Right hindlimb (tissue), 1 donor: ENCODE measurements at regions not wholly inside any gene's neighbourhood (a gene's known extent, or its start where the extent isn't known, plus 50 kb on each side); places are given as distances from the start of the nearest gene placed in this dataset.
A peak's percentile ranks its signal among the peaks of the same experiment; 100 is the strongest.

Experiments
- DNase-seq: peaks from one replicate; pipeline ENCODE4 v3.0.0-alpha.2; 2018

- DNase-seq, result no peak
These were observed 1825.1 kb upstream of the IGFBP7 start for GRCh38 chr4:58935332-58935731.

- no peak for DNase-seq
These were observed 1826.3 kb upstream of the IGFBP7 start for GRCh38 chr4:58936436-58936835.

DNA sequence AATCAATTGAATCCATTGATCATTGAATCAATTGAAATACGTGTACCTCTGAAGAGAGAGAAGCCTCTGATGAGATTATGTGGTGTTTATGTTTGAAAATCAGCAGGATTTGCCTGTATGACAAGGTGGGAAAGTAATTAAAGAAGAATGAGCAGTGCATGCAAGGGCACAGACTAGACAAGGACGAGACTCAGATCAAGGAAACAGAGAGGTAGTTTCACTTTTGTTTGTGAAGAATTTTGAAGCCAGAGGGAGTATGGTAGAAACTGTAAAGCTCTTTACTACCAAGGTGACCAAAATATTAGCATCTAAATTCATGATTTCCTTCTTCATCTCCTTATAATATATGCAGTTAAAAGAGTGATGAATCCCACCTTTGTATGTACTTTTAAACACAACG lies 1830.0 kb upstream of the IGFBP7 start:
- no peak for DNase-seq

DNA sequence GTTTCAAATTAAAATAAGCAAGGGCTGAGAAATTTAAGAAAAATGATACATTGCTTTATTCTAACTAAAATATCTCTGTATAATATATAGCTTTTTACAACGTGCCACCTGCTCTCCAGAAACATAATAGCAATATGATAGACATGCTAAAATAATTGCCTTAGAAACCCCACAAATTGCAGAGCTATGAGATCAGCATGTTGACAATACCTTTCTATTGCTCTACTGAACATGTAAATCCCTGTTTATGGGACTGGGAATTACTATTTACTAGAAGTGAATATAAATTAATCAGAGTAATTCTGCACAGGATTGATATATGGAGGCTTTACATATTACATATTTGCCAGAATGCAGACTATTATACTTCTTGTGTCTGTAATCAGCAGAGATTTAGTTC lies 1831.1 kb upstream of the IGFBP7 start:
- no peak for DNase-seq

GRCh38 chr4:58953575-58953974 lies 1843.4 kb upstream of the IGFBP7 start:
- no peak for DNase-seq

GRCh38 chr4:58957711-58958110 lies 1847.5 kb upstream of the IGFBP7 start:
- DNase-seq, result peak; percentile 16

DNA sequence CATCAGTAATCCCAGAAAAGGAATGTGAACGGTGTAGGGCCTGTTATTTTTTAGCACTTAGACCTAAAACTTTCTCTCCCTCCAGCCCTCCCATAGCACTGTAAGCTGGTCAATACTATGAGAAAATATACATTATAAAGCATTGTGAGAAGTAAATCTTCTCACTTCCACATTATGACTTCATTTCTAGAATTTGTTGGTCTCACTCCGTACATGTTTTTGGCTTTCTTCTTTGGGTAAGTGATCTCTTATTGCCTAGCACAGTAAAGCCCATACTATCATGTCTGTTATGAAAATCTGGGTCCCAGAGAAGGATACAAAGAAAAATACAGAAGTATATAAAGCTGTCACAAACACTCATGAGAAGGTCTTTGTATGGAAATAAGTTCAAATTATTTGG lies 1851.1 kb upstream of the IGFBP7 start:
- no peak for DNase-seq

GRCh38 chr4:58961925-58962324 lies 1851.7 kb upstream of the IGFBP7 start:
- no peak for DNase-seq

DNA sequence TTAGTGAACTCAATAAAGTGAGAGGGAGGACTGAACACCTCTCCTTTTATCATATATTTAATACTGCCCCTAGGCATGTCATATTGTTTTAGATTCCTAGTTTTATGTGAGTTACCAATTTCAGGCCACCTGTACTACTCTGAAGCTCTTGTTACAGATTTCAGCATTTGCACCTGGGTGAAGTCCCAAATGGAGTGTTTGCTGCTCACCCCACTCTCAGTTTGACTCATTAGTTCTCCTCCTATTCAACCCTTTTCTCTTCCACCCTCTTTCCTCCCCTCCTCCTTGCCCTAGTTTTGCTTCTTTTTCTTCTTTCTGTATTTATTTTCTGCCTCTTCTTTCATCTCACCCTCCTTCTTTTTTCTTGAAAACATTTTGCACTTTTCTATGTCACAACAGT lies 1852.2 kb upstream of the IGFBP7 start:
- no peak for DNase-seq

DNA sequence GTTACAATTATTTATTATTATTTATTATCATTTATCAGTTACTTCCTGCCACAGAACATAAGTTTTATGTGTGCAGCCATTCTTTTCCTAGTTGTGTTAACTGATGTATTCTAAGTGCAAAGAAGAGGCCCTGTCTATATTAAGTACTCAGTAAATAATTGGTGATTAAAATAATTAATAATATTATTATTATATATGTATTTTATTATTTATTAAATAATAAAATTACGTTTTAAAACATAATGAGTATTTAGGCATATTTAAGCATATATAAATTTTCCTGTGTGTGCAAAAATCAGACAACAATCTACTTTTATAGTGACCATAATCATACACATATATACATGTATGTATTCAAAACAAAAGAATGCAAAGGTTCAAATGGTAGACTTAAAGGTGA lies 1871.6 kb upstream of the IGFBP7 start:
- DNase-seq, result no peak

DNA sequence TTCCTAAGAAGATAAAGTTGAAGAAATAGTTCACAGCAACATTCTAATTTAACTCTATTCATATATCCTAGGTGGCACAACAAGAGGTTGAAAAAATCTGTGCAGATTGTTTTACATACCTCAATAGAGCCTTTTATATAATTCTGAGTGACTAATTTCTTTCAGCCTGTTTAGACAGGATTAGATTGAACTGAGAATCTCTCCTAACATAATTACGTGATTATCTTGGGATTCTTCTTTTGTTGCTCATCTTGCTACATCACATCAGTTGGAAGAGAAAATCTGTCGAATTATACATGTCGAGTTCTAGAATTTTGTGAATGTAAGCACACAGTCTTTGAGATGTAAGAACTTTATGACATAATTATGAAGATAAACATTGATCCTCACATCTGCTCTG lies 1873.7 kb upstream of the IGFBP7 start:
- no peak for DNase-seq

DNA sequence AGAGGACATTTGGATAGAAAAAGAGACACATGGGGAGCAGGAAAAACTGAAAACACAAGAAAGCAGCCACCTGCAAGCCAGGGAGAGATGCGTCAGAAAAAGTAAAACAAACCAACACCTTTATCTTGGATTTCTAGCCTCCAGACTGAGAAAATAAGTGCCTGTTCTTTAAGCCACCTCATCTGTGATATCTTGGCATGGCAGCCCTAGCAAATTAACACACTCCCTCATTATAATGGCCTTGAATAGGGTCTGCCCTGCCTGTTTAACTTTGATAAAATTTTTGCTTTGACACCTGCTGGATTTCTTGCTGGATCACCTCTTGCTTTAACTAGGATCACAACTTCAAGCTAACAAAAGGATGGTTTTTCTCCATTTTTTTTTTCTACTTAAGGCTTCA lies 1892.0 kb upstream of the IGFBP7 start:
- DNase-seq, result no peak

- DNase-seq, result no peak
These were observed 1914.1 kb upstream of the IGFBP7 start for GRCh38 chr4:59024257-59024656.

GRCh38 chr4:59037812-59038211 lies 1927.6 kb upstream of the IGFBP7 start:
- no peak for DNase-seq

GRCh38 chr4:59039046-59039445 lies 1928.9 kb upstream of the IGFBP7 start:
- DNase-seq, result no peak

DNA sequence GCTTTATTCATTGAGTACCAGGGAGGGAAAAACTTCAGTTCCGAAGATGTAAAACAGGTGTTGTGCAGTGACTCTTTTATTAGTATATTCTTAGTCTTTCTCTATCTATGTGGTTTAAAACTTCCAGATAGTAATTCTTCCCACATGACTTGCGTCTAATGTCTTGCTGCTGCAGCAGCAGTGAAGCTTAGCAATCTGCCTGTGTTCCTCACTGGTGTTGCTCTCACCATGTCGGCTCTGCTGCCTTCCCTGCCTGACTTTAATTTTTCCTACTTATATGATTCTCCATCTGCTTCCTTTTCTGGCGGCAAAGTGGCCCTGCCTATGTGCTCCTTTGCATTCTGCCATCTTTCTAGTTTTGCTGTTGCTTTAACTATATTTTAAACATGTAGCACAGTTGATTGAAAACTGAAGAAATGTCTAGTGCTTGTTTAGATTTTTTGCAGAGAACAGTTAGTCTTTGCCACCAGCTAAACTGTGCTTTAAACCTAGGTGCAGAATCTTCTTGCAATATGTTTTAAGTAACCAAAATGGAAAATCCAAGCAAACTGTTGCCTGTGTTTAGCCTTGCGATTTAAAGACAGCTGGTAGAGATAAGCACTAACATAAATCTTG lies 1934.2 kb upstream of the IGFBP7 start:
- no peak for DNase-seq

- no peak for DNase-seq
These were observed 1943.9 kb upstream of the IGFBP7 start for GRCh38 chr4:59054086-59054485.

- DNase-seq, result no peak
These were observed 1947.6 kb upstream of the IGFBP7 start for GRCh38 chr4:59057804-59058203.

- no peak for DNase-seq
These were observed 1948.4 kb upstream of the IGFBP7 start for GRCh38 chr4:59058543-59058942.

DNA sequence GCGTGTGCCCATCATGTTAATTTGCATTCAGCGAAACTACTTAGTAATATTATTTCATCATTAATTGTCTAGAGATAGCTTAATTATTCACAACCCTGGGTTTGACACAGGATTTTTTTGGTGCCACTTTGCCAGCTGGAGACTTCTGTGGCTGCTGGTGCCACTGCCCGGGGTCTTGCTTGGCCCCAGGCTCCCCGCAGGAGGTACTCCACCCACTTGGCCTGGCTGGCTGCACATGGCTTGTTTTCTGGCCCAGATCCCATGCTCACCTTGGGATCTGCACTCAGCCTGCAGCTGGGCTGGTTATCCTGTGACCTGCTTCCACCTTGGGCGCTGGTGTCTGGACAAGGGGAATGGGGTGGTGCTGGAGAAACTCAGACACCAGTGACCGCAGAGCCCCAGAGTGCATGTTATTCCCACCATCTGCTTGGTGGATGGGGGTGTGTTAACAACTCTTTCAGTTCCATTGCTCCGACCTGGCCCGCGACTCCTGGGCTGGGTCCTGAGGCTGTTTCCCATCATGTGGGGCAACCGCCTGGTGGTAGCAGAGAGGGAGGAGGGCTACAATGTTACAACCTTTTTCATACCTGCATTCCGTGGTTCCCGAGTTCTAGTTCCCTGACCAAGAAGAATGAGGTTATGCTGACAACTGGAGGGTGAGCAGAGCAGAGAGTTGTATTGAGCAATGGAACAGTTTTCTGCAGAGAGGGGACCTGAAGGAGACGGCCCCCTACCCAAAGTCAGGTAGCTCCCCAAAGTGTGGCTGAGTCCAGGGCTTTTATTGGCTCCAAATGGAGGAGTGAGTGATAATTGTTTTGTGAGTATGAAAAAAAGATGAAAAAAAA lies 1950.0 kb upstream of the IGFBP7 start:
- DNase-seq, result no peak

DNA sequence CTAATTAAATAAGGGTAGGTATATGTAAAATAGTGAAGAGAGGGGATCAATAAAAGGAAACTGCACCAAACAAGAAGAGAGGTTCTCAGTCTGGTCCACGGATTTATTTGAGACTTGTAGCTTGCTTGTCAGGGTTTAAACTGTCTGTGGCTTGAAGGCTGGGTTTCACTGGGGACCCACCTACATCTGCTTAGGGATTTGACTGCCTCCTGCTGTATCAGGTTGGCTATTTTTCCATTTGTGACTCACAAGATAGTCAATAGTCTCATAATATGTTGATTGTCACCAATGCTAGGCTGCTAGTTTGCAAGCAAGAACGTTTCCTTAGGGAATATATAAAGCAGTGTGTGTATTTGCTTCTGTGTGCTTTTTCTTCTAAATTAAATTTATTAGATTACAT lies 1950.7 kb upstream of the IGFBP7 start:
- DNase-seq, result no peak

DNA sequence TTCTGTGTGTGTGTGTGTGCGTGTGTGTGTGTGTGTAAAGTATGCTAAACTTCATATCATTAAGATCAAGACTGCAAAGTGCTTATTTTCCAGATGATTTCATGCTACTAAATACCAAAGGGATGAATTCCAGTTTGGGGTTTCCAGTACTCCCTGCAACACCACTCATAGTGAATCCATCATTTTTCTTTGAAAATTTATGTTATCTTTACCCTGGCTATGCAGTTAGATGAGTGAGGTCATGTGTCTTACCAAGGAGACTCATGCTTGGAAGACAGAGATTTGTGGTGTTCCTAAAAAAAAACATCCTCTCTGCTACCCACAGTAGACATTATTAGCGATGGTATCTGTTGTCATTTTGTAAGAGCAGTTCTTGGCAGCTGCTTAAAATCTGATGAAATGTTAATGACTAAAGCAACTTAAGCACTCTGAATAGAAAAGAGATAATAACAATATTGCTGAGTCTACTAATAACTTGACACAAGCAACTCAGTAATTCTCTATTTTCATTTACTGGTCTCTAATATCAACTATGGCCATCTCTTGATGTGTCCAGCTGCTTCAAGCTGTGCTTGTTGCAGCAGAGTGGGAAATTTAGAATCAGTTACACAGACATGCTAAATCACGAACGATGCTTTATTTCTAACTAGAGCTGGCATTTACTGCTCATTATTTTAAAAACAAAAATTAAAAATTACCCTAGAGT lies 1953.0 kb upstream of the IGFBP7 start:
- DNase-seq, result no peak

GRCh38 chr4:59068722-59069418 lies 1958.7 kb upstream of the IGFBP7 start:
- DNase-seq, result no peak
